ENCODE measurements at regions not wholly inside any gene's neighbourhood (a gene's known extent, or its start where the extent isn't known, plus 50 kb on each side); places are given as distances from the start of the nearest gene placed in this dataset.

- DNase-seq (ENCODE audit: low read depth): no peak
Measured at GRCh38 chr11:27858866-27859265, 158.6 kb upstream of the BDNF start.

- no peak for DNase-seq (ENCODE audit: low read depth)
Measured at GRCh38 chr11:27857588-27857987, 157.3 kb upstream of the BDNF start.

- DNase-seq (ENCODE audit: low read depth): no peak
Measured at GRCh38 chr11:27857014-27857413, 156.8 kb upstream of the BDNF start.

- no peak for DNase-seq (ENCODE audit: low read depth)
Measured at GRCh38 chr11:27848423-27848822, 148.2 kb upstream of the BDNF start.

- no peak for DNase-seq (ENCODE audit: low read depth)
Measured at GRCh38 chr11:27847496-27847895, 147.2 kb upstream of the BDNF start.

GRCh38 chr11:27842290-27842689, 142.0 kb upstream of the BDNF start:
- no peak for DNase-seq (ENCODE audit: low read depth)

- no peak for DNase-seq (ENCODE audit: low read depth)
Measured at GRCh38 chr11:27841023-27841422, 140.8 kb upstream of the BDNF start.

GRCh38 chr11:27839226-27839913, 139.1 kb upstream of the BDNF start:
- peak; percentile 16 for DNase-seq (ENCODE audit: low read depth)

GRCh38 chr11:27838674-27839073, 138.4 kb upstream of the BDNF start:
- no peak for DNase-seq (ENCODE audit: low read depth)

GRCh38 chr11:27837895-27838563, 137.8 kb upstream of the BDNF start:
- no peak for DNase-seq (ENCODE audit: low read depth)

GRCh38 chr11:27830206-27830605, 130.0 kb upstream of the BDNF start:
- DNase-seq (ENCODE audit: low read depth): no peak

GRCh38 chr11:27820249-27820648, 120.0 kb upstream of the BDNF start:
- DNase-seq (ENCODE audit: low read depth): peak; percentile 24

- no peak for DNase-seq (ENCODE audit: low read depth)
Measured at GRCh38 chr11:27816197-27816596, 115.9 kb upstream of the BDNF start.

- DNase-seq (ENCODE audit: low read depth): no peak
Measured at GRCh38 chr11:27812341-27812740, 112.1 kb upstream of the BDNF start.

- peak; percentile 54 for DNase-seq (ENCODE audit: low read depth)
Measured at GRCh38 chr11:27807596-27807995, 107.3 kb upstream of the BDNF start.

- DNase-seq (ENCODE audit: low read depth): no peak
Measured at GRCh38 chr11:27806122-27806521, 105.9 kb upstream of the BDNF start.

- DNase-seq (ENCODE audit: low read depth): no peak
Measured at GRCh38 chr11:27795955-27796861, 96.0 kb upstream of the BDNF start.

- no peak for DNase-seq (ENCODE audit: low read depth)
Measured at GRCh38 chr11:27786864-27787263, 86.6 kb upstream of the BDNF start.

GRCh38 chr11:27786331-27786730, 86.1 kb upstream of the BDNF start:
- DNase-seq (ENCODE audit: low read depth): no peak

- DNase-seq (ENCODE audit: low read depth): no peak
Measured at GRCh38 chr11:27783701-27784355, 83.6 kb upstream of the BDNF start.

- DNase-seq (ENCODE audit: low read depth): no peak
Measured at GRCh38 chr11:27777033-27777432, 76.8 kb upstream of the BDNF start.

GRCh38 chr11:27773884-27774283, 73.6 kb upstream of the BDNF start:
- DNase-seq (ENCODE audit: low read depth): no peak

All from GM04503 (cell line).